Muscle of back (tissue), 3 donors: ENCODE measurements at regions not wholly inside any gene's neighbourhood (a gene's known extent, or its start where the extent isn't known, plus 50 kb on each side); places are given as distances from the start of the nearest gene placed in this dataset.

Experiments used
- DNase-seq, 3 donors: peaks; one replicate each; pipeline versions ENCODE4 v3.0.0 to v3.0.0-alpha.2; 2013

DNA sequence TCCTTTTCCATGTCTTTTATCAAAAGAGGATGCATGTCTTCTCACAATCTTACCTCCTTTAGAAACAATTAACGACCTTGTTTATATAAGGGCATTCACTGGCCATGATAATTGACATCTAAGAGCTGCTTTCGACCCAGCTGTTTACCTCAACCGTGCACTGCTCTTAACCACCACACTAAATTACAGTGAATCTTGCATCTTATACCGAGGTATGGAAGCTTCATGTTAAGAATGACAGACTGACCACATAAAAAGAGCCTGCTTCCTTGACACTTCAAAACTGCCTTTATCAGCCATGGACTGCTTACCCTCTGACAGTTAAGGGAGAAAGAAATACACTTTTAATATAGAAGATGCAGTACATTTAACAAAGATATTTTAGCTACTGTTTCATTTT, 301.7 kb upstream of the LYPLAL1 start:
- DNase-seq, result no peak

GRCh38 chr1:218872928-218873327, 300.8 kb upstream of the LYPLAL1 start:
- no peak for DNase-seq

GRCh38 chr1:218874313-218874712, 299.4 kb upstream of the LYPLAL1 start:
- peak in 1 of 3 donors; percentile 64 for DNase-seq

DNA sequence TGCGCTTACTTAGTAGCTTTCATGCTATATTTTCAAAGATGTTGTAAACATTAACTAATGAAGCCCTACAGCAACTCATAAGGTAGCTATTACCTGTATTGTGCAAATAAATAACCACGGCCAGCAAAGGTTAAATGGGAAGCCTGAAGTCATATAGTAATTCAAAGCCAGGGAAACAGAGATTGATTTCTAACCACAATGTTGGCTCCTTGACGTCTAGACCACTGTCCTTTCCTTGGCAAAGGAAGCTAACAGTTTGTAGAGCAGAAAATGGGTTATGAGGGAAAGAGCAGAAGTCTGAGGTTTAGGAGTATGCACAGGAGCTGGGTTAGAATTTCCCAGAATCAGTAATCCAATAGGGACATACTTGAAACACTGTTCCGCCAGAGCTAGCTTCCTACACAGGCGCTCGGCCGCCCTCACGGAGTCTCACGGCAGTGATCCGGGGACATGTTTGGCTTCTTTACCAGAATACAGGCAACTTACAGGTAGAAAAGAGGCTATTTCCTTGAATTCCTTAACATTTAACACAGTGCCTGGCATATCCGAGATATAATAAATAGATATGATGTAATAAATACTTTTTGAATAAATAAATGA, 298.8 kb upstream of the LYPLAL1 start:
- DNase-seq, result no peak

DNA sequence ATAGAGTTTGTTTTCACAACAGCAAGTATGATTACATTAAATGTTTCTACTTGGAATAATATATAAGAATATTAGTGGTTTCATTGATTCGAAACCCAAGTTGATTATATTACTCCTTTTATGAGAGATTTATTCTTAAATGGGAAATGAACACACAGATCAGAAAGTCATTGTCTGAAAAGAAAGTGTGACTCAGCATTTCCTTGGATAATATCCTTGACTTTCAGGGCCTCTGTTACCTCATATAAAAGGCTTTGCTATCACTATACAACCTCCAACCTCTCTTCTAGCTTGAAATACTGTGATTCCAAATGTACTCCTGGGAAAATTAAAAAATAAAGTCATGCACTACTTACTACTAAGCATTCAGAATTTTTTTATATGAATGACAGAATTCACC, 295.3 kb upstream of the LYPLAL1 start:
- DNase-seq, result peak in 1 of 3 donors; percentile 28

GRCh38 chr1:218880484-218881060, 293.1 kb upstream of the LYPLAL1 start:
- no peak for DNase-seq

DNA sequence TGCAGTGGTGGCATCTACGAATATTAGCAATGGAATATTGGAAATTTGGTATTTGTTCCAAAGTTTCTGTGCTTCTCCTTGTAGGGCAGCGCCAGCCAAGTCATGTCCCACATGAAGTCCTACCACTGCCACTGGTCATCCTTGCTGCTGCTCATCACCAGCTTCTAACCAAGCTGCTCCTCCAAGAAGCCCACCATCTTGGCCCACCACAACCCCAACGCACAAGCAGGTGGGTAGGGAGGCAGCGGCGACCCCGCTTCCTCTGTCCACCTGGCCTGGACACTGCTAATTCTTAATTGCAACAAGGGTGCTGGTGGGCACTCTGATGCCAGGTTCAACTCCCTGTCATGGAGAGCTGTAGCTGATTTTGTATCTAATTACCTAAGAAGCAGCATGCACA, 291.2 kb upstream of the LYPLAL1 start:
- DNase-seq, result no peak

GRCh38 chr1:218886101-218886871, 287.4 kb upstream of the LYPLAL1 start:
- DNase-seq, result peak; percentile 51 to 90 (median 79)

- no peak for DNase-seq
Observed at GRCh38 chr1:218887141-218887925, 286.3 kb upstream of the LYPLAL1 start.

GRCh38 chr1:218890451-218890850, 283.2 kb upstream of the LYPLAL1 start:
- DNase-seq, result no peak

- DNase-seq, result no peak
Observed at GRCh38 chr1:218891577-218891976, 282.1 kb upstream of the LYPLAL1 start.

DNA sequence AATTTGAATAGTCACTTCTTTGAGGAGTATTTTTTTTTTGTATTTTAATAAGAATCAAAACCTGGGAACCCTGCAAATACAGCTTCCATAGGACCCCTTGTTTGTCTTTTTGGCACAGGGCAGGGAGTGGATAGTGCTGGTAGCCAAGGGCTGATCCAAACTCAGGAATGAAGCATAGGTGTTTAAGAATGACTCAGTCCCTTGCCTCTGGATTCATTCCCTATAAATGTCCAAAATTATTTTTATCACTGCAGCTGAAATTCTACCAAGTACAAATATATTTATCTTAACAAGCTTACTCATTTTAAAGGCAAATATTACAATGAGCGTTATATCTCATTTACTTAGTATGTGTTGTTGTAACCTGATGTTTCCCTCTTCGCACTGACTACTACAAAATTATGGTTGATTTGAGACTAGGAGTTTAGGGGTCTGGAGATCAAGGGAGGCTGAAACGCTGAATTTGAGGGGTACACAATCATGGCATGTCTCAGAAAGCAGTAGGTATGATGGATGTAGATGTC, 278.6 kb upstream of the LYPLAL1 start:
- no peak for DNase-seq

GRCh38 chr1:218896202-218896601, 277.5 kb upstream of the LYPLAL1 start:
- no peak for DNase-seq

DNA sequence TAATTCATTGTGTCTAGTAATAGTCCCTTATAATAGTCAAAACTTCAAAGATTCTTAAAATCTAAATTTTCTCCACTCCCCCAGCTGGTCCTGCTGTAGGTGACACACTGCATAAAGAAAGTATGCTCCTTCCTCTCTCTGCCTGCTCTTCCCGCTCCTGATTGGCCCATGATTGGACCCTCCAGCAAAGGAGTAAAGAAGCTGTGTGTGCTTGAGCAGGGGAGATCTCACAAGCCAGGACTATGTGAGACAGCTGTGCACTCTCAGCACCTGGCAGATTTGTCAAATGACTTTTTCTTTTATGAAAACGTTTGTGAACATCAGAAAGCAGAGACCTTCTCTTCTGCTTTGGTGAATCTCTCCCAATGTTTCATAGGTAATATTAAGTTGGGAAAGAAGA, 274.8 kb upstream of the LYPLAL1 start:
- peak in 1 of 3 donors; percentile 15 for DNase-seq

DNA sequence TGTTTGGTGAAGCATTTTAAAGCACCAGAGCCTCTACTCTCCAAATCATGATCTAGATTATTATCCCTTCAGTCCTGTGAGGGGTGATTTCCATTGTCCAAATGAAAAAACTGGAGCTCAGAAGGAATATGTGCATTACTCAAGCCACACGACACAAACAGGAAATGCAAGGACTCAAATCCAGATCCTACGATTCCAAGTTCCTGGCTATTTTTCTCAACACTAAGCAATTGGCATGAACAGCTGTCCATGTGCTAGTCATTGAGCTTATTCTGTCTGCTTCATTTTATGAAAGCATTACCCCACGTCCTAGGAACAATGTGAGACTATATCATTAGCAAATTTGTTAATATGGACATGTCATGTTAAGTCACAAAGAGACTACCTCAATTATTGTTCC, 273.1 kb upstream of the LYPLAL1 start:
- DNase-seq, result peak in 1 of 3 donors; percentile 17

- DNase-seq, result peak in 1 of 3 donors; percentile 24
Observed at GRCh38 chr1:218904416-218904815, 269.3 kb upstream of the LYPLAL1 start.

DNA sequence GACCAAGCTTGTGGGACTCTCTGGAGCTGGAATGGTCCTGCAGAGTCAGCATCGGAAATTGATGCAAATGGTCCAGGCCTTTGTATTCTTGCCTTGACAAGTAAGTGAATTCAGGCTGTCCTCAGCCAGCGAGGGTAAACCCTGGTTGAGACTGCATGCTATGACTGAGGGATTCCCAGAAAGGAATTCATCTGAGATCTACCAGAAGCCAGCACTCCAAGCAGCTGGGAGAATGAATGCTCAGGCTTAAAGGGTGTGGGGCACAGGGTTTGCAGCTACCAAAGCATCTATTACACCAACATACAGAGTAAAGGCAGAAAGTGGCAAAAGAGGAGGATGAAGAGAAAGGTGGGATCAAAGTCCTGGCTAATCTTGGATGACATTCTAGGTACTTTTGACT, 257.0 kb upstream of the LYPLAL1 start:
- peak in 1 of 3 donors; percentile 13 for DNase-seq

- DNase-seq, result peak; percentile 47 to 81 (median 66)
Observed at GRCh38 chr1:218917656-218918055, 256.0 kb upstream of the LYPLAL1 start.

- DNase-seq, result no peak
Observed at GRCh38 chr1:218925777-218926176, 247.9 kb upstream of the LYPLAL1 start.

GRCh38 chr1:218926631-218927030, 247.0 kb upstream of the LYPLAL1 start:
- DNase-seq, result peak in 1 of 3 donors; percentile 11

- no peak for DNase-seq
Observed at GRCh38 chr1:218930000-218930399, 243.7 kb upstream of the LYPLAL1 start.
